OCI-LY1 (cell line): ENCODE measurements at regions not wholly inside any gene's neighbourhood (a gene's known extent, or its start where the extent isn't known, plus 50 kb on each side); places are given as distances from the start of the nearest gene placed in this dataset.
"Not testable (repeated sequence)": the region's sequence is repeated elsewhere in the genome, so short reads cannot be mapped to it uniquely, and the experiment has no call there.

ENCODE experiments used
- H2AFZ ChIP-seq: fragments of 200-600 bp; sonication (generic), shearing (Covaris generic); 2 replicates; pipeline ENCODE4 v1.6.0; 2014; ENCODE audit warnings: antibody characterized with exemption, mild to moderate bottlenecking, low read length
- H3F3A ChIP-seq: fragments of 200-600 bp; sonication (generic), shearing (Covaris generic); 2 replicates; pipeline ENCODE4 v1.6.0; 2014; ENCODE audit warnings: mild to moderate bottlenecking, antibody characterized with exemption, low read length, moderate library complexity; ENCODE audit not compliant: insufficient read depth
- H3K27ac ChIP-seq: fragments of 200-600 bp; sonication (generic); 2 replicates; pipeline ENCODE4 v1.5.1; 2014; ENCODE audit warnings: low read length, mixed run types, mild to moderate bottlenecking, low read depth; ENCODE audit not compliant: poor library complexity, severe bottlenecking
- H3K27me3 ChIP-seq: fragments of 200-600 bp; sonication (generic); 2 replicates; pipeline ENCODE4 v1.6.0; 2014; ENCODE audit warnings: antibody characterized with exemption, mild to moderate bottlenecking, low read length, moderate library complexity; ENCODE audit not compliant: insufficient read depth
- H3K36me3 ChIP-seq: fragments of 200-600 bp; sonication (generic); 2 replicates; pipeline ENCODE4 v1.6.1; 2014; ENCODE audit warnings: mild to moderate bottlenecking, antibody characterized with exemption, low read length, moderate library complexity, mixed read lengths; ENCODE audit not compliant: insufficient read depth
- H3K4me1 ChIP-seq: fragments of 200-600 bp; sonication (generic); 2 replicates; pipeline ENCODE4 v1.5.1; 2014; ENCODE audit warnings: mild to moderate bottlenecking, low read length, moderate library complexity; ENCODE audit not compliant: insufficient read depth, severe bottlenecking
- H3K4me2 ChIP-seq: fragments of 200-600 bp; sonication (generic), shearing (Covaris generic); 2 replicates; pipeline ENCODE4 v1.6.1; 2014; ENCODE audit warnings: low read length
- H3K4me3 ChIP-seq: fragments of 200-600 bp; sonication (generic); 2 replicates; pipeline ENCODE4 v1.5.1; 2014; ENCODE audit warnings: low read length, low read depth, mild to moderate bottlenecking, mixed read lengths; ENCODE audit not compliant: poor library complexity, severe bottlenecking
- H3K79me2 ChIP-seq: fragments of 200-600 bp; shearing (Covaris generic); 2 replicates; pipeline ENCODE4 v1.6.1; 2016; ENCODE audit warnings: mixed run types, low read length, mixed read lengths; ENCODE audit not compliant: insufficient read depth
- H3K9ac ChIP-seq: fragments of 200-600 bp; sonication (generic), shearing (Covaris generic); 2 replicates; pipeline ENCODE4 v1.6.1; 2014; ENCODE audit warnings: mild to moderate bottlenecking, low read length, mixed read lengths
- H3K9me2 ChIP-seq: fragments of 200-600 bp; sonication (generic), shearing (Covaris generic); 2 replicates; pipeline ENCODE4 v1.6.1; 2014; ENCODE audit warnings: low read depth, mild to moderate bottlenecking, low read length, mixed read lengths
- H3K9me3 ChIP-seq: fragments of 200-600 bp; shearing (Covaris generic); 2 replicates; pipeline ENCODE4 v1.6.1; 2014; ENCODE audit warnings: low read length, mixed read lengths
- H4K20me1 ChIP-seq: fragments of 200-600 bp; sonication (generic), shearing (Covaris generic); 2 replicates; pipeline ENCODE4 v1.6.0; 2016; ENCODE audit warnings: mild to moderate bottlenecking, low read length; ENCODE audit not compliant: insufficient read depth
- EZH2 ChIP-seq: fragments of 200-600 bp; sonication (generic), shearing (Covaris generic); IDR thresholded peaks from 2 replicates; pipeline ENCODE4 v1.8.0; 2017; ENCODE audit warnings: borderline replicate concordance, mixed run types, mild to moderate bottlenecking, antibody characterized with exemption, low read length, moderate library complexity, mixed read lengths
- TF ChIP-seq, protein P1 (sequence below): fragments of 200-600 bp; sonication (generic), shearing (Covaris generic); IDR thresholded peaks from 2 replicates; pipeline ENCODE4 v1.5.1; 2017; ENCODE audit warnings: mild to moderate bottlenecking, antibody characterized with exemption, low read length, moderate library complexity, mixed read lengths

DNA sequence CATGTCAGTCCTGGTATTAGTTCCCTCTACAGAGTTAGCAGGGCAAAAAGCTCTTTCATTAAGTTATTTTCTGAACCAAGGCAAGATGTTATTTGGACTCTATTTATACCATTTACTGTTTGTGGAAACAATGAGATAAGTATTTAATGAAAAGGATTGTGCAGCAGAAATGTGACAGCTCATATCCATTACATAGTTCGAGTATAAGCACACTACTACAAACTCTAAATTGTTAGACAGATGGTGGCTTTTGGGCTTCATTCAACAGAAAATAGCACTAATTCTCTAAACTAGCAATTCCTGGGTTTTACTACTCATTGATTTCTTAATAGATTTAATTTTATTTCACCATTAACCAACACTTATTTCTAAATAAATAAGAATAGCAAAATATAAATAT lies 95.2 kb upstream of the ANK2 start:
- Histone ChIP-seq H2AFZ (no peak overlapping the region), H3F3A (no peaks in the 10 kb centered on the region), H3K4me1 (no peaks in the 10 kb centered on the region), H3K9ac (no peak overlapping the region), H3K9me3 (no peaks in the 10 kb centered on the region), H3K79me2 (no peaks in the 10 kb centered on the region), H3K27ac (no peak overlapping the region), H3K4me3 (no peak overlapping the region), H3K4me2 (no peak overlapping the region), H3K9me2 (no peaks in the 10 kb centered on the region), H4K20me1 (no peaks in the 10 kb centered on the region), H3K36me3 (no peaks in the 10 kb centered on the region), H3K27me3 (no peaks in the 10 kb centered on the region)
- TF ChIP-seq, protein P1, sequence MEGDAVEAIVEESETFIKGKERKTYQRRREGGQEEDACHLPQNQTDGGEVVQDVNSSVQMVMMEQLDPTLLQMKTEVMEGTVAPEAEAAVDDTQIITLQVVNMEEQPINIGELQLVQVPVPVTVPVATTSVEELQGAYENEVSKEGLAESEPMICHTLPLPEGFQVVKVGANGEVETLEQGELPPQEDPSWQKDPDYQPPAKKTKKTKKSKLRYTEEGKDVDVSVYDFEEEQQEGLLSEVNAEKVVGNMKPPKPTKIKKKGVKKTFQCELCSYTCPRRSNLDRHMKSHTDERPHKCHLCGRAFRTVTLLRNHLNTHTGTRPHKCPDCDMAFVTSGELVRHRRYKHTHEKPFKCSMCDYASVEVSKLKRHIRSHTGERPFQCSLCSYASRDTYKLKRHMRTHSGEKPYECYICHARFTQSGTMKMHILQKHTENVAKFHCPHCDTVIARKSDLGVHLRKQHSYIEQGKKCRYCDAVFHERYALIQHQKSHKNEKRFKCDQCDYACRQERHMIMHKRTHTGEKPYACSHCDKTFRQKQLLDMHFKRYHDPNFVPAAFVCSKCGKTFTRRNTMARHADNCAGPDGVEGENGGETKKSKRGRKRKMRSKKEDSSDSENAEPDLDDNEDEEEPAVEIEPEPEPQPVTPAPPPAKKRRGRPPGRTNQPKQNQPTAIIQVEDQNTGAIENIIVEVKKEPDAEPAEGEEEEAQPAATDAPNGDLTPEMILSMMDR, result no peak
- no peak for TF ChIP-seq EZH2

DNA sequence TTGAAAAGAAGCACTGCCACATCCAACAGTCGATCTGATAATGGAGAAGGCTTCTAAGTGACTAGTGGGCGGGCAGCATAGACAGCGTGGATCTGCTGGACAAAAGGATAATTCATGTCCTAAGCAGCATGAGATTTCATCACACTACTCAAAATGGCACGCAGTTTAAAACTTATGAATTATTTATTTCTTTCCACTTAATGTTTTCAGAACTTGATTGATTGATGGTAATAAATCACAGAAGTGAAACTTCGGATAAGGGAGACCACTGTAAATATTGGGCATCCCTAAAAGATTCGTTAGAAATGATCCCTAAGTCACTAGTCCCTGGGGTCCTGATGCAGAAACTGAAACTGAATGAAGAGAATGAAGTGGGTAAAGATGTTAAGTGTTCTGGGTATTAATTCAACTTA lies 93.0 kb upstream of the ANK2 start:
- Histone ChIP-seq H3K27me3 (no peaks in the 10 kb centered on the region), H2AFZ (no peak overlapping the region), H4K20me1 (no peaks in the 10 kb centered on the region), H3K9ac (no peak overlapping the region), H3K79me2 (no peaks in the 10 kb centered on the region), H3K27ac (no peak overlapping the region), H3F3A (no peaks in the 10 kb centered on the region), H3K4me1 (no peaks in the 10 kb centered on the region), H3K4me3 (no peak overlapping the region), H3K36me3 (no peaks in the 10 kb centered on the region), H3K9me2 (no peaks in the 10 kb centered on the region), H3K9me3 (no peaks in the 10 kb centered on the region), H3K4me2 (no peak overlapping the region)
- TF ChIP-seq, protein P1, result no peak
- TF ChIP-seq EZH2, result no peak

DNA sequence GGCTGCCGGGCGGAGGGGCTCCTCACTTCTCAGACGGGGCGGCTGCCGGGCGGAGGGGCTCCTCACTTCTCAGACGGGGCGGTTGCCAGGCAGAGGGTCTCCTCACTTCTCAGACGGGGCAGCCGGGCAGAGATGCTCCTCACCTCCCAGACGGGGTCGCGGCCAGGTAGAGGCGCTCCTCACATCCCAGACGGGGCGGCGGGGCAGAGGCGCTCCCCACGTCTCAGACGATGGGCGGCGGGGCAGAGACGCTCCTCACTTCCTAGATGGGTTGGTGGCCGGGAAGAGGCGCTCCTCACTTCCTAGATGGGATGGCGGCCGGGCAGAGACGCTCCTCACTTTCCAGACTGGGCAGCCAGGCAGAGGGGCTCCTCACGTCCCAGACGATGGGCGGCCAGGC lies 91.7 kb upstream of the ANK2 start:
- not testable (repeated sequence) for H3K36me3 ChIP-seq, H3K27me3 ChIP-seq, H2AFZ ChIP-seq, H3K9ac ChIP-seq, H3K9me3 ChIP-seq, H3K4me3 ChIP-seq, H3F3A ChIP-seq, H3K9me2 ChIP-seq, H3K79me2 ChIP-seq, H4K20me1 ChIP-seq, H3K4me2 ChIP-seq, H3K4me1 ChIP-seq, H3K27ac ChIP-seq

DNA sequence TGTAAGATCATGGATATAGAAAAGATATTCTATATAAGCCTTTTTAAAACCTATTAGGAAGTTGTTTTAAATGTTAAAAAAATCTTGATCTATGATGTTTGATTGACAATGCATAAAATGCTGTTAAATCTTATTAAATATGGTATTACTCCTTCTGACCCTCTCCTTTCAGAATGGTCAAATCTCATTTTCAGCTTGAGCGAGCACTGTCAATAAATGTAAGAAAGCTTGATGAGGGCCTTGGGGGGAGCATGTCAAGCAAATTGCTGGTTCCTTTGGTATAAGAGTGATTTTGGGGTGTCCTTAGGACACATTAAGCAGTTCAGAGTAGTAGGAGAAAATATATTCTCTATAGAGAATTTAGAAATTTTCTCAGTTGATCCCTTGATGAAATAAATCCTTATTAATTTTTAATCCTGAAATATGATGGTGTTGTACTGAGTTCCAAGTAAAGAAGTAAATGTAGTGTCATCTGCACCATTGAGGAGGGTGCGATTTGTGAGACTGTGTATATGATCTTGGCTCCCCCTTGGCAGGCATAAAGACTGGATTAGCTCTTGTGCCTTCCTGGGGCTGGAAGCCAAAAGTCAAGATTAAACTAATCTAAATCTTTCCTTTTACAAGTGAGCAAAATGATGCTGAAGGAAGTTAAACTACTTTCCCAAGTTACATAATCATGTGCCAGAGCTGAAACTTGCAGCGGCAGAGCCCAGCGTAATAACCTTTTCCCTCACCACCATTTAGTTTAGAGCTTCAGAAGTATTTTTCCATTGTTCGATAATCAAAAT lies 82.6 kb upstream of the ANK2 start:
- H3K4me1 ChIP-seq, result no peaks in the 10 kb centered on the region
- H3K4me2 ChIP-seq, result no peak overlapping the region
- no peaks in the 10 kb centered on the region for H3K9me3 ChIP-seq
- H3K4me3 ChIP-seq, result no peak overlapping the region
- TF ChIP-seq, protein P1, result no peak
- no peak for TF ChIP-seq EZH2
- H3K79me2 ChIP-seq, result no peaks in the 10 kb centered on the region
- H3K27ac ChIP-seq, result no peak overlapping the region
- no peaks in the 10 kb centered on the region for H3K9me2 ChIP-seq
- H3K27me3 ChIP-seq, result no peaks in the 10 kb centered on the region
- no peaks in the 10 kb centered on the region for H4K20me1 ChIP-seq
- H2AFZ ChIP-seq, result no peak overlapping the region
- H3K9ac ChIP-seq, result no peak overlapping the region
- no peaks in the 10 kb centered on the region for H3K36me3 ChIP-seq
- no peaks in the 10 kb centered on the region for H3F3A ChIP-seq
